Muscle layer of duodenum (tissue), 2 donors: ENCODE measurements at regions not wholly inside any gene's neighbourhood (a gene's known extent, or its start where the extent isn't known, plus 50 kb on each side); places are given as distances from the start of the nearest gene placed in this dataset.

Experiments used
- H3K27ac ChIP-seq: one replicate; pipeline ENCODE4 v1.7.0; 2013; ENCODE audit warnings: mild to moderate bottlenecking, low read length
- H3K27me3 ChIP-seq: one replicate; pipeline ENCODE4 v1.7.0; 2013; ENCODE audit warnings: low read depth, mild to moderate bottlenecking, control low read depth, low read length
- H3K36me3 ChIP-seq, 2 donors: one replicate each; pipeline ENCODE4 v1.7.0; 2013; ENCODE audit warnings: low read length in 2 of 2, control low read depth in 1 of 2, mild to moderate bottlenecking in 1 of 2; ENCODE audit not compliant: insufficient read depth in 2 of 2, control insufficient read depth in 1 of 2
- H3K4me1 ChIP-seq, 2 donors: one replicate each; pipeline ENCODE4 v1.7.0; 2013; ENCODE audit warnings: low read length in 2 of 2, mild to moderate bottlenecking in 2 of 2, control low read depth in 1 of 2, moderate library complexity in 1 of 2; ENCODE audit not compliant: insufficient read depth in 2 of 2, control insufficient read depth in 1 of 2
- H3K4me3 ChIP-seq, 2 donors: one replicate each; pipeline ENCODE4 v1.7.0; 2013; ENCODE audit warnings: low read length in 2 of 2, low read depth in 1 of 2, mild to moderate bottlenecking in 1 of 2
- H3K9me3 ChIP-seq, 2 donors: one replicate each; pipeline ENCODE4 v1.7.0; 2013; ENCODE audit warnings: low read length in 2 of 2, control low read depth in 1 of 2, mild to moderate bottlenecking in 1 of 2; ENCODE audit not compliant: control insufficient read depth in 1 of 2
- donor health status: healthy.

DNA sequence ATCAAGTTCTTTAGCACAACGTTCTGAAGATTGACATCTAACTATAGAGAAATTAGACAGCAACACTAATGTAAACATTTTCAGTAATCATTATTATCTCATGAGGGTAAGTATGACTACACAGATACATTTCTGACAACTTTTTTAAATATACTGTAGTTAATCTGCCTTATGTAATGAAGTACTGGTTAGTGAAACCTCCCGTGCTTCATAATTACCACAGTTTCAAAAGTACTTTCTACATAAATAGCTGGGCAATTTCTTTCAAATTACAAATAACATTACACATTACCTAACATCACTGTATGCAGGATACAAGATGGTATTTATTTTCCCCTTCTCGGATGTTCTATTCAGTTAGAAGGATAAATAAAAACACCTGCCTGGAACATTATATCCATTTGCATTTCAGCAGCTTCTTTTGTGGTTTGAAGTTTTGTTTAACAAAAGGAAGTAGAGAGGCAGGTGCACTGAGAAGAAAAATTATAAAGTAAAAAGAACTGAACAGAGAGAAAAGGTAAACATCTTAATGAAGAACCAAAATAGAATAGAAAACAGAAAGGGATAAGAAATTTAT is 1241.5 kb upstream of the GBE1 start:
- Histone ChIP-seq H3K27me3 (no peaks in the 10 kb centered on the region), H3K36me3 (no peaks in the 10 kb centered on the region), H3K4me1 (no peaks in the 10 kb centered on the region), H3K9me3 (no peaks in the 10 kb centered on the region), H3K4me3 (no peak overlapping the region), H3K27ac (no peak overlapping the region)

DNA sequence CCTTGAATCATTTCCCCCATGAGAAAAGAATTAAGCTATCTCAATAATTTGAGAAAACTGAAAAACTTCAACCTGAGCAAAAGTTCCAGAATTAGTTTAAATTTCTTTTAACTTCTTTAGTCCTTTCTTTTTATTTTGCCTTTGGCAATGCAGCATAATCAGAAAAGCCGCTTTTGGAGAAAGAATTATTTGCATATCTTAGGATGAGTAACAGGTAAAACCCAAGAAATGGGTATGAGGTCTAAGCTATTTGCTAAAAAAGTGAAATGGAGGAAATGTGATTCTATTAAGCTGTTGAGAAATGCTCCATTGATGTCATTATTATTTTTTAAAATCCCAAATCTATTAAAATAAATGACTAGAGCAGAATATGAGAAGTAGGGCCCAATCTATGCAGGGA is 1238.3 kb upstream of the GBE1 start:
- Histone ChIP-seq H3K9me3 (peaks cover 0 to 3% of the 10 kb centered on the region in 2 donors), H3K4me1 (no peaks in the 10 kb centered on the region), H3K27ac (no peak overlapping the region), H3K27me3 (no peaks in the 10 kb centered on the region), H3K4me3 (no peak overlapping the region), H3K36me3 (no peaks in the 10 kb centered on the region)

DNA sequence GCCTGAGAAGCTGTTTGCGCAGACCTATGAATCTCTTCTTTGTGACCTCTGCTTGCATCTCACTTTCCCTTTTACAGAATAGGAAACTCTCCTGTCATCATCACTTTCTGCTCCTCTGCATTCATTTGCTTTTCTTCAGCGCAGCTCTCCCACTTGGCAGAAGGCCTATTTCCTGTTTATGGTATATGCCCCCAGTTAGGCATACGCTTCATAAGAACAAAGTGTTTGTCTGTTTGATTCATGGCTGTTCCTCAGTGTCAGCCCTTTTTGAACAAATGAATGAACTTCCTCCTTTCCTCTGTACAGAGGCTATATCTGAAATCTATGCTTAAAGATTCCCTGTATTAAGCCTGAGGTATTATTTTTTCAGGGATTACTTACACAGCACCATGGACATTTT is 1216.9 kb upstream of the GBE1 start:
- no peak overlapping the region for H3K4me3 ChIP-seq
- H3K27ac ChIP-seq: no peak overlapping the region
- H3K36me3 ChIP-seq: no peaks in the 10 kb centered on the region
- H3K4me1 ChIP-seq: no peaks in the 10 kb centered on the region
- no peaks in the 10 kb centered on the region for H3K27me3 ChIP-seq
- H3K9me3 ChIP-seq: no peaks in the 10 kb centered on the region

DNA sequence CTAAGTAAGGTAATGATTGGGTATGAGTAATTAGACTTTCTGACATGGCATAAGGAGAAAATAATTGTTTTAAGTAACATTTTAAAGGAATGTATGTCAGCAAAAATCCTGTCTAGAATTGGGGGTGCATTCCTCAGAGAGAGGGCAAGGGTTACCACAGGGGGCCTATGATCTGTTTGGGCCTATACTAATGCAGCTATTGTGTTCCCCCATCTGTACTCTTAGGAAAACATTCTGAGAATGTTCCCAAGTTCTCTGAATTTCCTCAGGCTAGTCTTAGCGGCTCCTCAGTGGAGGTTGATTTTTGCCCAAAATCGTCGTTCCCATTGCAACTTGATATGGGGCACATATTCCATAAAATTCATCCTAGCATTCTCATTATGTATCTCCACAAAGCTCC is 1216.4 kb upstream of the GBE1 start:
- Histone ChIP-seq H3K36me3 (no peaks in the 10 kb centered on the region), H3K4me1 (no peaks in the 10 kb centered on the region), H3K27ac (no peak overlapping the region), H3K4me3 (no peak overlapping the region), H3K9me3 (no peaks in the 10 kb centered on the region), H3K27me3 (no peaks in the 10 kb centered on the region)

DNA sequence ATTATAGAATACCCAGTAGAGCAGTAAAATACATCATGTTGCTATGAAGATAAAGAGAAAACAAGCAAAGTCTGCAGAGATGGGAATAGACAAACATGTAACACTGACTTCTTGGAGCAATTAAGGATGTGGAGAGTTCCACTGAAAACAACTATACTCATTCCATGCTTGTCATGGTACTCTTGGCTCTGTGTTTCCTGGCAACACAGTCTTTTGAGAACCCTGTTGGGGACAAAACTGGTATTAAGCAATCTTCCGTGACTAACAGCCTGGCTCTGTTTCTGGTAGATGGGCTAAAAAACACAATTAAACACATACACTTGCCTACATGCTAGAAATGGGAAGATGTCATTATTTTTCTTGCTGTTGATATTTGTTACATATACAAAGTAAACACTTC is 1212.3 kb upstream of the GBE1 start:
- no peak overlapping the region for H3K4me3 ChIP-seq
- no peaks in the 10 kb centered on the region for H3K36me3 ChIP-seq
- H3K27ac ChIP-seq: no peak overlapping the region
- no peaks in the 10 kb centered on the region for H3K9me3 ChIP-seq
- H3K27me3 ChIP-seq: no peaks in the 10 kb centered on the region
- no peaks in the 10 kb centered on the region for H3K4me1 ChIP-seq

DNA sequence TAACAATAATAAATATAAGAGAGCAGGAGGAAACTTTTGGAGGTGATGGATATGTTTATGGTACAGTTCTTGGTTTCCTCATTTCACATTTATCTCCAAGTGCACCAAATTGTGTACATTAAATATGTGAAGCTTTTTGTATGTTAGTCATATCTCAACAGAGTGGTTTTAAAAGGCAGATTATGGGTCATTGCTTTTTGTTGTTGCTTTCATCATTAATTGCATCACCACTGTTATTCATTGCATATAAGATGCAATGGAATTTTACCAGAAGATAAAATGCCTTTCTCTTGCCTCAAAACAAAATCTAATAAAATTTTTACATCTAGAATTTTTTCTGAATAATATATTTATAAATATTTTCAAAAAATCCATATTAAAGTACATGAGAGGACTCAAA is 1198.9 kb upstream of the GBE1 start:
- no peaks in the 10 kb centered on the region for H3K9me3 ChIP-seq
- H3K27ac ChIP-seq: no peak overlapping the region
- H3K36me3 ChIP-seq: no peaks in the 10 kb centered on the region
- H3K4me3 ChIP-seq: no peak overlapping the region
- no peaks in the 10 kb centered on the region for H3K4me1 ChIP-seq
- no peaks in the 10 kb centered on the region for H3K27me3 ChIP-seq

DNA sequence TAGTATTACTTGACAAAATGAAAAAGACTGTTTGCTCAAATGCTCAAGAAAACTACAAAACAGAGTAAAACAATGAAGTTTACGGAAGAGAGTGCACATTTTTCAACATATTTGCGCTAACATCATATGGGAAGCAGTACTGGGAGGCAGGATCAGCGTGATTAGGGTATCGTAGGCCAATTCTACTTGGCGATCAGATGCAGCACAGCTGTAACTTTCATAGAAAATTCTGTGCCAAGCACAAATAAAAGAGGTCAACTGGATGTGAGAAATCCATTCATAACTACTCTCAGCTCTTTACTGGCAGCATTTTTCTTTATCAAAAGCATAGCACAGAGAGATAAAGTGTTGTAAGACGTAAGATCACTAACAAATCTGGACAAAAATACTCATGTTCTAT is 1196.3 kb upstream of the GBE1 start:
- H3K36me3 ChIP-seq: no peaks in the 10 kb centered on the region
- H3K9me3 ChIP-seq: no peaks in the 10 kb centered on the region
- no peak overlapping the region for H3K4me3 ChIP-seq
- no peak overlapping the region for H3K27ac ChIP-seq
- no peaks in the 10 kb centered on the region for H3K27me3 ChIP-seq
- no peaks in the 10 kb centered on the region for H3K4me1 ChIP-seq

DNA sequence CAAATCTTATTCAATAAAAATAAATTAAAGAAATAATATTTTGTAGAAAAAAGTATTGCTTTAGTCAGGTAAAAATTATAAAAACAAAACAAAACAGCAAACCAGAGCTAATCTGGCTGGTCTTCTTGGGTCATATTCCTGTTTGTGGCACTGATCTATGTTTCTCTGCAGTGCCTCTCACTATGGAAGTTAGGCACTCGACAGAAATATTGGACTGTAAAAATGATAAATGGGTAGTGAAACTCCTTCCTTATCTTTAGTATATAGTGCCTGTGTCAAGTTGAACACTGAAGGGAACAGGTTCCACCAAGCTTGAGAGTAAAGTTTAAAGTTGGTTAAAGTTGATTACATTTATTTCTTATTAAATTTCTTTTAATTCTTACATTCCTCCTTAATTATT is 1195.6 kb upstream of the GBE1 start:
- H3K4me1 ChIP-seq: no peaks in the 10 kb centered on the region
- no peak overlapping the region for H3K4me3 ChIP-seq
- H3K27ac ChIP-seq: no peak overlapping the region
- H3K9me3 ChIP-seq: no peaks in the 10 kb centered on the region
- no peaks in the 10 kb centered on the region for H3K36me3 ChIP-seq
- H3K27me3 ChIP-seq: no peaks in the 10 kb centered on the region

DNA sequence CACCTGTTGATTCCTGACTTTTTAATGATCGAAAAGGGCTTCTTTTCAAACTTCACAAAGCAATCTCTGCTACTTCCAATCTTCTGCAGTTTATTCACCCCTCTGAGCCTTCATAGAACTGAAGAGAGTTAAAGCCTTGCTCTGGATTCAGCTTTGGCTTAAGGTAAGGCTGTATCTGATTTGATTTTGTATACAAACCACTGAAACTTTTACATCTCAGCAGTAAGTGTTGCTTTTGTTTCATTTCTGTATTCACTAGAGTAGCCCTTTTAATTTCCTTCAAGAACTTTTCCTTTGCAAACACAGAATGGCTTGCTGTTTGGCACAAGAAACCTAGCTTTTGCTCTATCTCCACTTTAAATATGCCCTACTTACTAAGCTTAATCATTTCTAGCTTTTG is 1193.0 kb upstream of the GBE1 start:
- H3K27me3 ChIP-seq: no peaks in the 10 kb centered on the region
- H3K4me1 ChIP-seq: no peaks in the 10 kb centered on the region
- H3K9me3 ChIP-seq: no peaks in the 10 kb centered on the region
- no peak overlapping the region for H3K27ac ChIP-seq
- H3K4me3 ChIP-seq: no peak overlapping the region
- H3K36me3 ChIP-seq: no peaks in the 10 kb centered on the region

DNA sequence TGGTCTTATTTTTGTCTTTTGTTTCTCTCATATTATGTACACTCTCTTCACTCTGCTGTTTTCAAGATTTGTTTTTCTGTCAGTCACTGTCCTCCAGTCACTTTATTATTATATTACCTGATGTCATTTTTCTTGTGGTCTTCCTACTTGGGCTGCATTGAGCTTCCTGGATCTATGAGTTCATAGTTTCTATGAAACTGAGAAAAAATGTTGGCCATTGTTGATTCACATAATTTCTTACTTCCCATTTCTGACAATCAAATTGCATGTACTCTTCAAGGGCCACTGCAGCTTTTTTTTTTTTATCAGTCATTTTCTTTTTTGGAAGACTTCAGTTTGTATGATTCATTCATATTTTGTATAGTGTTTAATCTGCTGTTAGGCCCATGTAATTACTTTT is 1180.6 kb upstream of the GBE1 start:
- Histone ChIP-seq H3K4me3 (no peak overlapping the region), H3K27ac (no peak overlapping the region), H3K36me3 (no peaks in the 10 kb centered on the region), H3K4me1 (no peaks in the 10 kb centered on the region), H3K27me3 (no peaks in the 10 kb centered on the region), H3K9me3 (peaks cover 8 to 12% of the 10 kb centered on the region in 2 donors)

DNA sequence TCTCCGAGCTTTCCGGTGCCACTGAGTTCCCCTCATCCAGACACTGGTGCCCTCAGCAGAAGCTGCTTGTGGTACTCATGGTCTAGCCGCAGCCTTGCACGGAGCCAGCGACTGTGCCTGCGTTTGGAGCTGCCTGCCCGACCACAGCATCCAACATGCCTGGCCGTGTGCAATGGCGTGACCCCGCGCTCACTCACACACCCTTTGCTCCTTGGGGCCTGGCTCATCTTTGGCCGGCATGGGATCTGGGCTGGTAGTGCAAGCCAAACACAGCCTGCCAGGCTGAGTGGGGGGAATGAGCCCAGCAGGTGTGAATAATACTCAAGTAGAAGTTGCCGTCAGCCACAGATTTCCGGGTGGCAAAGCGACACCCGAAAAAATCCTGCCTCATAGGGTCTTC is 1178.7 kb upstream of the GBE1 start:
- H3K4me1 ChIP-seq: no peaks in the 10 kb centered on the region
- no peaks in the 10 kb centered on the region for H3K36me3 ChIP-seq
- H3K27me3 ChIP-seq: no peaks in the 10 kb centered on the region
- H3K4me3 ChIP-seq: no peak overlapping the region
- H3K27ac ChIP-seq: no peak overlapping the region
- peaks cover 7 to 12% of the 10 kb centered on the region in 2 donors for H3K9me3 ChIP-seq

DNA sequence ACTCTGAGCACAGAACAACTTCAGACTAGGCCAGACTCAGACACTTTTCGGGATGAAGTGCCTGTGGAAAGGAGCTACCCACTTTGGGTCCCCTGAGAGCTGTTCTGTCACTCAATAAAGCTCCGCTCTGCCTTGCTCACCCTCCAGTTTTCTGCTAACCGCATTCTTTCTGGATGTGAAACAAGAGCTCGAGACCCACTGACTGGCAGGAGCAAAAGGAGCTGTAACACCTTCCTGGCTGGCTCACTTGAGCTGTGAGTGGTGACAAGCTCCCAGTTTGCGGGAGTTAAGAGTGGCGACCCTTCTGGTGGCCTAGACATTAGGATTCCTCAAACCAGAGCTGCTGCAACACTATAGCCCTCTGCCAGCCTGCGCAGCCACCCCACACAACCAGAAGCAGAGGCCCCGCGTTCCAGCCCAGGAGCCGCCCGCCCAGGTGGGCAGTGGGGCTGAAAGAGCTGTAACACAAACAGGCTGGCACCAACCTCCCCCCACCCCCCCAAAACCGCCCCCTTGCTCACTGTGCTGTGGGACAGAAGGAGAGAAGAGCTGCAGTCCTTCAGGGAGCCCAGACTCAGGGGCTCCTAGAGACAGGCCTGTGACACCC is 1178.1 kb upstream of the GBE1 start:
- H3K9me3 ChIP-seq: peaks cover 2 to 10% of the 10 kb centered on the region in 2 donors
- no peak overlapping the region for H3K27ac ChIP-seq
- no peaks in the 10 kb centered on the region for H3K4me1 ChIP-seq
- H3K36me3 ChIP-seq: no peaks in the 10 kb centered on the region
- H3K4me3 ChIP-seq: no peak overlapping the region
- no peaks in the 10 kb centered on the region for H3K27me3 ChIP-seq
